A673 (cell line): ENCODE measurements at regions not wholly inside any gene's neighbourhood (a gene's known extent, or its start where the extent isn't known, plus 50 kb on each side); places are given as distances from the start of the nearest gene placed in this dataset.

ENCODE experiments used
- EZH2 ChIP-seq: fragments of 200-600 bp; sonication (generic); IDR thresholded peaks from 2 replicates; pipeline ENCODE4 v1.6.1; 2017; ENCODE audit warnings: borderline replicate concordance, low read depth, mild to moderate bottlenecking, mixed read lengths, antibody characterized with exemption, low read length; ENCODE audit not compliant: poor library complexity, severe bottlenecking
- TF ChIP-seq, protein P1 (sequence below): fragments of 300-800, 200-600 bp; sonication (generic); conservative IDR thresholded peaks from 2 replicates; pipeline ENCODE4 v1.5.1; 2017; ENCODE audit warnings: low read depth, mild to moderate bottlenecking, antibody characterized with exemption, low read length, moderate library complexity, mixed read lengths

DNA sequence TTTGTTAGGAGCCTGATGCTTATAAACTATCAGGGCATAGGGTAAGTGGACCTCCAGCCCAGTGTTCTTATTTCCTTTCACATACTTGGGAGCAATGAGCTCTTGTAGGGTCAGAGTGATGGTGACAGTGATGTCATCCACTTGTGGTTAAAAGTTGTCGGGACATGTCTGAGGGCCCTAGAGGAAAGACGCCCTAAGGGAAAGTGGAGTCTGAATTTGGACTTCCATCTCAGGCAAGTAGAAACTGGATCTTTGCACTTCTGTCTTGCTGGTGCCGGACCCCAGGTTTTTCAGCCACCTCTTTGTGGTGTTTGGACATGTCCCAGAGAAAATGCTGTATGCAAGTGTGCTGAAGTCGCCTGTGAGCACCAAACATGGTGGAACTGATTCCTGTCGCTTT, 900.5 kb downstream of the C6orf118 start:
- TF ChIP-seq, protein P1, sequence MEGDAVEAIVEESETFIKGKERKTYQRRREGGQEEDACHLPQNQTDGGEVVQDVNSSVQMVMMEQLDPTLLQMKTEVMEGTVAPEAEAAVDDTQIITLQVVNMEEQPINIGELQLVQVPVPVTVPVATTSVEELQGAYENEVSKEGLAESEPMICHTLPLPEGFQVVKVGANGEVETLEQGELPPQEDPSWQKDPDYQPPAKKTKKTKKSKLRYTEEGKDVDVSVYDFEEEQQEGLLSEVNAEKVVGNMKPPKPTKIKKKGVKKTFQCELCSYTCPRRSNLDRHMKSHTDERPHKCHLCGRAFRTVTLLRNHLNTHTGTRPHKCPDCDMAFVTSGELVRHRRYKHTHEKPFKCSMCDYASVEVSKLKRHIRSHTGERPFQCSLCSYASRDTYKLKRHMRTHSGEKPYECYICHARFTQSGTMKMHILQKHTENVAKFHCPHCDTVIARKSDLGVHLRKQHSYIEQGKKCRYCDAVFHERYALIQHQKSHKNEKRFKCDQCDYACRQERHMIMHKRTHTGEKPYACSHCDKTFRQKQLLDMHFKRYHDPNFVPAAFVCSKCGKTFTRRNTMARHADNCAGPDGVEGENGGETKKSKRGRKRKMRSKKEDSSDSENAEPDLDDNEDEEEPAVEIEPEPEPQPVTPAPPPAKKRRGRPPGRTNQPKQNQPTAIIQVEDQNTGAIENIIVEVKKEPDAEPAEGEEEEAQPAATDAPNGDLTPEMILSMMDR: no peak
- no peak for TF ChIP-seq EZH2
